Activated naive CD8-positive, alpha-beta T cell treated with anti-CD3 and anti-CD28 coated beads, Interleukin-2, amount 50 U/mL, for 24 hours (primary cell): ENCODE measurements at regions not wholly inside any gene's neighbourhood (a gene's known extent, or its start where the extent isn't known, plus 50 kb on each side); places are given as distances from the start of the nearest gene placed in this dataset.

Source experiments
- ATAC-seq: fragments of 150-1000 bp; cut with Tn5 transposase; one replicate; pipeline ENCODE4 v1.10.0; 2021
- DNase-seq: peaks from one replicate; pipeline ENCODE4 v3.0.0; 2021
- H3K27ac Mint-ChIP-seq: one replicate; pipeline ENCODE4 v1.8.0; 2021; ENCODE audit warnings: mild to moderate bottlenecking, mixed read lengths
- H3K27me3 Mint-ChIP-seq: one replicate; pipeline ENCODE4 v1.8.0; 2021; ENCODE audit warnings: mixed read lengths
- H3K36me3 Mint-ChIP-seq: one replicate; pipeline ENCODE4 v1.8.0; 2021; ENCODE audit warnings: low read depth, mixed read lengths
- H3K4me1 Mint-ChIP-seq: one replicate; pipeline ENCODE4 v1.8.0; 2021; ENCODE audit warnings: mixed read lengths
- H3K4me3 Mint-ChIP-seq: one replicate; pipeline ENCODE4 v1.8.0; 2021; ENCODE audit warnings: mild to moderate bottlenecking, moderate library complexity, mixed read lengths
- H3K9me3 Mint-ChIP-seq: one replicate; pipeline ENCODE4 v1.8.0; 2021; ENCODE audit warnings: mixed read lengths

DNA sequence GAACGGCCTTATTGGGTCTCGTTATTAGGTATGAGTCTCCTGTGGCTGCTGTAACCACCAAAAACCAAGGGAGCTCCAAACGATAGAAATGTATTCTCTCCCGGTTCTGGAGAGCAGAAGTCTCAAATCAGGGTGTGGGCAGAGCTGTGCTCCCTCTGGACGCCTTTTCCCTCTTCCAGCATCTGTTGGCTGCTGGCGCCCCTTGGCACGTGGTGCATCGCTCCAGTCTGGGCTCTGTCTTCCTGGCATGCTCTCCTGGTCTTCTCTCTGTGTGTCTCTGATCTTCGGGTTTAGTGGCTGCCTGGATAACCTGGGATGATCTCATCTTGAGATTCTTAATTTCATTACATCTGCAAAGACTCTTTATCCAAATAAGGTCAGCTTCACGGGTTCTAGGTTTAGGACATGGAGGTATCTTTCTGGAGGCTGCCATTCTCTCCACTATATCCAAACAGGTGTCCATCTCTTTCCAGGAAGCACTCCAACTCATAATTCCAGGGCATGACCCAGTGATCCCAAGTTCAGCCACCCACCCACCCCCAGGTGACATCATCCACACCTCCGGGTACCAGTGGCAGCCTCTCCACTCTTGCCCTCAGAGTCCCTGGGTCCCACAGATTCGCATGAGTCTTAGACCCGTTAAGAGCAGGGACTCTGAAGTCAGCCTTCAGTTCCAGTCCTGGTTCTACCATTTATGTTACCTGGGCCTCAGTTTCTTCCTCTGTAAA is 145.5 kb upstream of the FOXF1 start:
- no peak for DNase-seq
- H3K4me1 Mint-ChIP-seq, result no peaks in the 10 kb centered on the region
- H3K27me3 Mint-ChIP-seq, result peaks cover 18% of the 10 kb centered on the region
- H3K36me3 Mint-ChIP-seq, result no peaks in the 10 kb centered on the region
- no peak overlapping the region for H3K27ac Mint-ChIP-seq
- no peak for ATAC-seq
- H3K4me3 Mint-ChIP-seq, result no peak overlapping the region
- H3K9me3 Mint-ChIP-seq, result no peaks in the 10 kb centered on the region

DNA sequence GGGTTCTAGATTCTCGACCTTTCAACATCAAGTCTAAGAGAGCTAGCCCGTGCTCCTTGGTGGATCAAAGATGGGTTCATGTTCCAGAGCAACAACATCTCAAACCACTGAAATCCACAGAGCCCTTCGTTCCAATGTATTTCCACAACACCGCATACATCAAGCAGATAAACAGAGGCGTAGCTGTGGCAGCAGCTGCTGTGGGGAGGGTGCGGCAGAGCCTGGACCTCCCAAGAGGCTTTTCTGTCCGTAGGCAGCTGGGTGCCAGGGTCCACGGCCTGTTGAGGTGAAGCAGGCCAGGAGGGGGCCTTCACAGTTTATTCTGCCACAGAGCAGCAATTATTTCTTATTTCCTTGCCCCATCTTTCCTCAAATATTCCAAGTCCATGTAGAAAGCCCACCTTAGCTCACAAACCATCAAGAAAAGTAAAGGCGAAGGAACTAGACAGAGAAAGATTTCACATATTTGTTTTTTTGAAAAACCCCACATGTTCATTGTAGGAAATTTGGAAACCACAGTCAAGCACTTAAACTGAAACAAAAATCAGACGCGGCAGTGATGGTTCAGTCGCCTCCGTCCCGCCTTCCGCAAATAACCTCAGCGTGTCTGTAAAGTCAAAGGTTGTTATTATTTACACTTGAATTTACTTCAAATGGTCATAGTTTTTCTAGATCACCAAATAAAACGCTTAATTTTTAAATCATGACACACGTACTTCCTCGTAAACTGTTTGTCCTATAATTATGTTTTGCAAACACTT is 144.6 kb upstream of the FOXF1 start:
- ATAC-seq (no peak), DNase-seq (no peak)
- H3K4me1 Mint-ChIP-seq, result no peaks in the 10 kb centered on the region
- H3K27me3 Mint-ChIP-seq, result peaks cover 18% of the 10 kb centered on the region
- H3K27ac Mint-ChIP-seq, result no peak overlapping the region
- H3K4me3 Mint-ChIP-seq, result no peak overlapping the region
- H3K36me3 Mint-ChIP-seq, result no peaks in the 10 kb centered on the region
- no peaks in the 10 kb centered on the region for H3K9me3 Mint-ChIP-seq

DNA sequence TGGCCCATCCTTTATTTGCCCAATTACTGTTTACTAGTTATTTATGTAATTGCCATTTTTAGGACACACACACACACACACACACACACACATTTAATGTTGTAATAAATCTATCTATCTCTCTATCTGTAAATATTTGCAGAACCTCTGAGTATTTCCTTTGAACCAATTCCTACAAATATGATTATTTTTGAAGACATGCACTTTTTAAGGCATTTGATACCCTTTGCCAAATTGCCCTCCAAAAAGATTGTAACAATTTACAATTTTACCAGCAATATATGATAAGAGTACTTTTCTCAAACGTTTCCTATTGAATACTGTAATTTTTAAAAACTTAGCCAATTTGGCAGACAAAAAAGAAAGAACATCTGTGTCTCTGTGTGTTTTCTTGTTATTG is 143.8 kb upstream of the FOXF1 start:
- Mint-ChIP-seq H3K27me3 (peaks cover 17% of the 10 kb centered on the region), H3K4me1 (no peaks in the 10 kb centered on the region), H3K9me3 (no peaks in the 10 kb centered on the region), H3K4me3 (no peak overlapping the region), H3K36me3 (no peaks in the 10 kb centered on the region), H3K27ac (no peak overlapping the region)
- DNase-seq (no peak), ATAC-seq (no peak)

DNA sequence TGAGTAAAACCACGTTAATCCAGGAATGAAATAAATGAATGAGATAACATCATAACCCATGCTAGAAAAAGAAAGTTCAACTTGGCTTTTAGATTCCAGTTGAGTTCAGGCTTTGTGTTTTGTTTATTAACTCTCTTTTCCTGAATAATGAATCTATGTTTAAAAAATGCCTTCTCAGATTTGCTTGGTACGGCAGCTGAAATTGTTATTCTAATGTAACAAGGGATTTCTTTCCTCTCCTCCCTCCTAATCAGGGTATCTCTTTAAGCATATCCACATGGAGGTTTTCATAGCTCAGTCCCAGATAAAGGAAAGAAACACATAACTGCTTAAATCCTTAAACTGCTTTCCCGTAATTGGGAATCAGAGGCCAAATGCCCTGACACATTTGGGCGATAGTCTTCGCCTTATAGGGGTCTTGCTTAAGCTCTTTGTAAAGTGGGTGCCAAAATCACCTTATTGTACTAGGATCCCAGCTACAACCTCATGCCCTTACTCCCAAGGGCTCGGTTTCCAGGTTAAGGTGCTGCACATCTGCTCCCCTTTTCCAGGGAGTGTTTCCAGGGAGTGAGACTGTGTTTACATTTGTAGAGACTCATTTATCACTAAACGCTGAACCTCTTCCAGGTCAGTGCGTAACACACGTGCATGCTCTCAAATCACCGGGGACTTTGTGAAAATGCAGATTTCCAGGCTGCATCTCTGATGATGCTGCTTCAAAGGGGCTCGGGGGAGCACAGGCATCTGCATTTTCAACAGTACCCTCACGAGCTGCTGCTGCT is 142.8 kb upstream of the FOXF1 start:
- Mint-ChIP-seq H3K27ac (no peak overlapping the region), H3K36me3 (no peaks in the 10 kb centered on the region), H3K4me1 (no peaks in the 10 kb centered on the region), H3K9me3 (no peaks in the 10 kb centered on the region), H3K4me3 (no peak overlapping the region), H3K27me3 (peaks cover 14% of the 10 kb centered on the region)
- DNase-seq (no peak), ATAC-seq (no peak)

DNA sequence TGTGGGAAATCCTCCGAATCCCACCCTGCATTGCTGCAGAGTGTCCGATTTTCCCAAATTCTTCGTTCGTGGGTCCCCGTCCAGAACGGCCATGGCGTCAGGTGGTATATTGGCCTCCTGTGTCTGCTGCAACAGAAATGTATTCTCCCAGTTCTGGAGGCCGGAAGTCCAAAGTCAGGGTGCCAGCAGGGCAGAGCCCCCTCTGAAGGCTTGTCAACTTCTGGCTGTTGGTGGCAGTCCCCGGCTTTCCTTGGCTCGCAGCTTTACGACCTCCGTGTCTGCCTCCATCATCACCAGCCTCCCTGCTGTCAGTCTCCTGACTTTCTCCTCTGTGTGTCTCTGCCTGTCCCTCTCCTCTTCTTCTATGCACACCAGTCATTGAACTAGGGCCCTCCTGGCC is 142.1 kb upstream of the FOXF1 start:
- Mint-ChIP-seq H3K27me3 (peaks cover 11% of the 10 kb centered on the region), H3K4me1 (no peaks in the 10 kb centered on the region), H3K36me3 (no peaks in the 10 kb centered on the region), H3K9me3 (no peaks in the 10 kb centered on the region), H3K27ac (no peak overlapping the region), H3K4me3 (no peak overlapping the region)
- no peak for DNase-seq
- no peak for ATAC-seq

DNA sequence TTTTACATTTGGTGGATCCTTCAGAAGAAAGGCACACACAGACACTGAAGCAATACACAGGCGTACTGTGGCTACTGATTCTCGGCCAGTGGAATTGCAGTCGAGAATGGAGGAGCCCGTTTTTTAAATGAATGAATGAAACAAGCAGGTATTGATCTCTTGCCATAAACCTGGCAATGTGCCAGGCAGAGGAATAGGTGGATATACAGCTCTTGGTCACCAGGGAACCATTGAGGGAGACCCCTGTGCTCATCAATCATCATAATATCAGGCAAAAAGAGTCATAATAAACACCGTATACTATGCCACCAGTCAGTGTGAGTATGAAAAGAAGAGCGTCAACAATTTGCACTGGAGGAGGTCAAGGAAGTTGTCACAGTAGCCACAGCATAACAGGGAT is 140.3 kb upstream of the FOXF1 start:
- DNase-seq (no peak), ATAC-seq (no peak)
- no peaks in the 10 kb centered on the region for H3K36me3 Mint-ChIP-seq
- H3K9me3 Mint-ChIP-seq, result no peaks in the 10 kb centered on the region
- H3K27me3 Mint-ChIP-seq, result peaks cover 9% of the 10 kb centered on the region
- H3K27ac Mint-ChIP-seq, result no peak overlapping the region
- H3K4me3 Mint-ChIP-seq, result no peak overlapping the region
- no peaks in the 10 kb centered on the region for H3K4me1 Mint-ChIP-seq

DNA sequence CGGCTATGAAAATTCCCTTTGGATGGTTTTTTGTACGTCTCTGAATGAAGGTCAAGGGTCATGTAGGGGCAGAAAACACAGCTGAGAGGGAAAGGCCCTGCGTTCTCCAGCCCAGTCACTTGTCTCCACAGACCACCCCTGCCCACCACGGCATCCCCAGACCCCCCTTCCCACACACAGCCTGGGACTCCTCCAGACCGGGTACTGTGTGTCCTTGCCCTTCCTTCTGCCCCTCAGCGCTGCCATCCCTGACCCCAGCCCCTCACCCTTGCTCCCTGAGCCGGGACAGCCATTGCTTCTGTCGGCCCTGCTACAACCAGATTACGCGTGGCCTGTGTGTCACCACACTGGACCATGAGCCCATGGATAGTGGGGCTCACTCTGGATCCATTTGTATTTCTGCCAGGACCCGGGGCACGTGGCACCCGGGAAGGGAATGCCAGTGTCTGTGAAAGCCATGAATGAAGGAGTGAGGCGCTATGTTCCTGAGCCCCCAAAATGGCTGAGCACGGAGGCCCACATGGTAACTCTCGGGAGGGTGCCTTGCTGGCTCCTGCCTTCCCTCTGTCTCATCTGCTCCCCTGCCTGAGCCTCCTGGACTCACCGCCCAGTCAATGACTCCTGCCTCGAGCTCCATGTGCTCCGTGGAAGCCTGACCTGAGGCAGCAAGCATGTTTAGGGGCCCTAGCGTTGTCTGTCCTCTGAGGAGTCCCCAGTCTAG is 139.1 kb upstream of the FOXF1 start:
- ATAC-seq (no peak), DNase-seq (no peak)
- Mint-ChIP-seq H3K4me1 (peaks cover 2% of the 10 kb centered on the region), H3K9me3 (no peaks in the 10 kb centered on the region), H3K27me3 (peaks cover 9% of the 10 kb centered on the region), H3K36me3 (no peaks in the 10 kb centered on the region), H3K4me3 (no peak overlapping the region), H3K27ac (no peak overlapping the region)

DNA sequence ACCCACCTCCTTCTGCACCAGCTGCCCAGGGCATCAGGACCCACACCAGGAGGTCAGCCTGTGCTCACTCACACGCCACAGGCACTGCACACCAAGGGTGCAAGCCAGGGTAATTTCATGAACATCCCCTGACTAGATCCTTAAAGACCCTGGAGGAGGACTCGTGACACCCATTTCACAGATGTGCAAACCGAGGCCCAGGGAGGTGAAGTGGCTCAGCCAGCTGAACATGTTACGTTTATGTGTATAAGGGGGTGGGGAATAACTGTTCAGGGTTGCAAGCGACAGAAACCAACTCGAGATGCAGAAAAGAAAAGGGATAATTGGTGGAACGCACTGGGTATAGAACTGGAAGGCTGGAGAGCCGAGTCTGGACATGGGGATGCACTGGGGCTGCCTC is 138.1 kb upstream of the FOXF1 start:
- H3K36me3 Mint-ChIP-seq, result no peaks in the 10 kb centered on the region
- H3K9me3 Mint-ChIP-seq, result no peaks in the 10 kb centered on the region
- DNase-seq, result no peak
- H3K4me1 Mint-ChIP-seq, result peaks cover 2% of the 10 kb centered on the region
- peaks cover 9% of the 10 kb centered on the region for H3K27me3 Mint-ChIP-seq
- no peak for ATAC-seq
- H3K4me3 Mint-ChIP-seq, result no peak overlapping the region
- no peak overlapping the region for H3K27ac Mint-ChIP-seq

DNA sequence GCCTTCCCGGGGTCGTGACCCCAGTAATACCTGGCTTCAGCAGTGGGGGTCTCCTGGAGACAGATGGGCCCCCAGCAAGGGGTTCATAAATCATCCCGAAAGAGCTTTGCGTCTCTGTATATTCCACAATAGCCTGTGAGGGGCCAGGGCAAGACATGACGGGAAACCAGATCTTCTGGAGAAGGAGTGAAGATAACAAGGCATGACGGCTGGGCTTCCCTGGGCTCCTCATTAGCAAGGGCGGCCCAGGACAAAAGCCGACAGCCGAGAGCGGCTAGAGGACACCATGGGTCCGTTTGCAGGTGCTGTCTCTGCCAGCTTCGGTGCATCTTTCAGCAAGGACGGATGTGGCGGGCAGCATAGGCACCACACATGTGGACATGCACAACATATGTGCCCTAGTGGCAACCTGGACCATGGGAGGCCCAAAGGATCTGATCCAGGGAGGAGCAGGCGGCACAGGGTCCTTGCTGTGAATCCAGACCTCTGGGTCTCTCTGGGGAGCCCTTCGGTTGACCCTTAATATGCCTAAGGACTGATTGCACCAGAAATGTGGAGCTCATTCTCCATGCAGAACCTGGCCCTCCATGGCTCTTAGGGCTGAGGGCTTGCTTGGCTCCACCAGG is 136.9 kb upstream of the FOXF1 start:
- no peak for DNase-seq
- Mint-ChIP-seq H3K27me3 (peaks cover 6% of the 10 kb centered on the region), H3K4me1 (peaks cover 2% of the 10 kb centered on the region), H3K9me3 (no peaks in the 10 kb centered on the region), H3K27ac (no peak overlapping the region), H3K4me3 (no peak overlapping the region), H3K36me3 (no peaks in the 10 kb centered on the region)
- ATAC-seq, result no peak

DNA sequence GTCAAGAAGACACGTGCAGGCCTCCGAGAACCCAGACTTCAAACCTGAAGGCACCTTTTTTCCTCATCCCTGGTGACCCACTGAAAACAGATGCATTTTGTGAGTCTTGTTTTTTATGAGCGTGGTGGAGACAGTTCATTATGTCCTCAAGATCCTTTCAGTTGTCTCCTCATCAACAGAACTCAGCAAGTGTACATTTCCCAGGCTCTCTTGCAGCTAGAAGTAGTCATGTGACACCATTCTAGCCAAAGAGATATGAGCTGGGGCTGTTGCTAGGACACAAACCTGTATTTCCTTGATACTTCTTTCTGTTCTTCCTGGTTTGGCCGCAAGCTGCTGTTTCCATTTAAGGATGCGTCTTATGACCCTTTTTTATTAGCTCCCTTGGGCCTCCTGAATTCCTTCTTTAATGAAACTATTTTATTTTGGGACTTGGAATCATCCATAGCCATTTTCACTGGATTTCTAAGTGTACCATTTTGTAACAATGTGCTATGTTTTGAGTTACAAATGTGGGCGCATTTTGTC is 135.7 kb upstream of the FOXF1 start:
- Mint-ChIP-seq H3K27me3 (peaks cover 4% of the 10 kb centered on the region), H3K27ac (no peak overlapping the region), H3K4me1 (peaks cover 2% of the 10 kb centered on the region), H3K36me3 (no peaks in the 10 kb centered on the region), H3K9me3 (no peaks in the 10 kb centered on the region), H3K4me3 (no peak overlapping the region)
- DNase-seq (no peak), ATAC-seq (no peak)

DNA sequence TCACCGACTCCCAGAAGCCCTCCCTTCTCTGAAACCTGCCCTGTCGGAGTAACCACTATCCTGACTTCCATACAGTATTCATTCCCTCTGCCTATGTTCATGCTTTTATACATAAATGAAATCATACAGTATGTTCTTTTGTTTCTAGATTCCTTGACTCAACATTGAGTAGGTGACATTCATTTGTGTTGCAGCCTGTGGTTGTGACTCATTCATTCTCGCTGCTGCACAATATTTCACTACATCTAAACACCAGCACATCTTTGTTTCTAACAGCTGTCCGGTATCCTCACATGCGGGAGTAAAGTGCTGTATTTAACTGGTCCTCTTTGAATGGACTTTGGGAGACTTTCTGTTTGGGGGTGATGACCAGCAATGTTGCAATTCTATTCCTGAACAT is 135.0 kb upstream of the FOXF1 start:
- ATAC-seq (no peak), DNase-seq (no peak)
- H3K36me3 Mint-ChIP-seq, result no peaks in the 10 kb centered on the region
- H3K27ac Mint-ChIP-seq, result no peak overlapping the region
- no peaks in the 10 kb centered on the region for H3K9me3 Mint-ChIP-seq
- H3K4me3 Mint-ChIP-seq, result no peak overlapping the region
- H3K27me3 Mint-ChIP-seq, result peaks cover 5% of the 10 kb centered on the region
- peaks cover 2% of the 10 kb centered on the region for H3K4me1 Mint-ChIP-seq

DNA sequence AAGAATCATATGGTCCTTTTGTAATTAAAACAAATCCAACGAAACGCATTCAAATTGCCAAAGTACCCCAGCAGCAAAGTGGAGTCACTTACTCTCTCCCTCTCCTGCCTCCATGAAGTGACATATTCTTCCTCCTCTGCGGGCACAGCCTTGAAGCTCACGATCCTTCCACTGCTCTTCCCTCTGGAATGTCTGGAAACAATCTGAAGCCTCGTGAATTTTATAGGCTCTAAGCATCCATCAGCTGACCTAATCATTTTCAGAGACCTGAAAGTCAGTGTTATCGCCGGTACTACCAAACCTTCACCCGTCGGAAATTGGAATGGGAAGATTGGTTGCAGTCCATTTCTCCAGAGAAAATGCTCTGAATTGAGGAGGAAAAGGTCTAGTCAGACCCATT is 134.5 kb upstream of the FOXF1 start:
- no peak for ATAC-seq
- no peak overlapping the region for H3K27ac Mint-ChIP-seq
- no peaks in the 10 kb centered on the region for H3K36me3 Mint-ChIP-seq
- H3K4me3 Mint-ChIP-seq, result no peak overlapping the region
- no peak for DNase-seq
- H3K27me3 Mint-ChIP-seq, result peaks cover 6% of the 10 kb centered on the region
- H3K4me1 Mint-ChIP-seq, result peaks cover 2% of the 10 kb centered on the region
- H3K9me3 Mint-ChIP-seq, result no peaks in the 10 kb centered on the region

DNA sequence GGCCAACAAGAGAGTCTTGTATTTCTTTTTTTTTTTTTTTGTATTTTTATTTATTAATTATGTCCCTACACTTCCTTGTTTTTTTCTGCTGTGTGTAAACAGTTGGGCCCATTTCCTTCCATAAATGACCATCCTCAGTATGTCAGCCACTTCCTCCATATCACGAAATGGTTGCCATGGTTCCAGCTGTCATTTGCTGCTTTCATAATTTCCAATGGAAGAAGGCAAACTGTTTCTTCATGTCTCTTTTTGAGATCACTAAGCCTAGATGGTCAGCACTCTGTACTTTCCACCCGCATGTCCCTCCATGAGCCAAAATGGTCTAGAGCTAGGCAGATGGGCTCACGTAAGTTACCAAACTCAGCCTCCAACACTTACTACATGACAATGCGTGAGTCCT is 133.5 kb upstream of the FOXF1 start:
- no peak overlapping the region for H3K27ac Mint-ChIP-seq
- DNase-seq, result no peak
- no peaks in the 10 kb centered on the region for H3K9me3 Mint-ChIP-seq
- H3K27me3 Mint-ChIP-seq, result peaks cover 4% of the 10 kb centered on the region
- no peak for ATAC-seq
- no peak overlapping the region for H3K4me3 Mint-ChIP-seq
- H3K36me3 Mint-ChIP-seq, result no peaks in the 10 kb centered on the region
- H3K4me1 Mint-ChIP-seq, result peaks cover 2% of the 10 kb centered on the region
